ENCODE measurements at regions not wholly inside any gene's neighbourhood (a gene's known extent, or its start where the extent isn't known, plus 50 kb on each side); places are given as distances from the start of the nearest gene placed in this dataset.
"Not testable (repeated sequence)": the region's sequence is repeated elsewhere in the genome, so short reads cannot be mapped to it uniquely, and the experiment has no call there.

DNA sequence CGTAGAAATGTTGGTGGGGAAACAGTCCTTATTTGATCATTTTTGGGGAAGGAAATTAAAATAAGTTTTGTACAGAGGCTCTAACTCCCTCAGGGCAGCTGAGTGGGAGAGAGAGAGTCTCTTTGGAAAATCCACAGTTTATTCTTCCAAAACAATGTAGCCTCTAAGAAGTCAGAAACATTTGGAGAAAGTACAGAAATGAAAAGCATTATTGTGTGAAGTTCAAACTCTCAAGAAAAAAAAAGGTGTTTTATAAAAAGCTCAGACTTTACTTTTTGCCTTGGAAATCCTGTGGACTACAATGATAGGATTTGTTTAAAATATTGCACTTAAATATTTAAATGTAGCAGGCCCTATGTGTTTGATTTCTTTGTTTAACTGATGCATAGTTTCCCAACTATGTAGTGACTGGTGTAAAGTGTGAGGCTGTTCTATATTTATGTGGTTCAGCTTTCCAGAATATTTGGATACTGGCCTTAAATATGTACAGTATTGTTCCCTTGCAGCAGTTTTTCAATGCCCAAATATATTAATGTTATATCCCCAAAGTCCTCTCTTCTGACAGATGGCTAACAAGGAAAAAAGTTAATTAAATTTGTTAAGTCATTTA lies 82.0 kb upstream of the OTOGL start:
- H2AFZ ChIP-seq (ENCODE audit: low read length) = peak overlapping the region; percentile 73

DNA sequence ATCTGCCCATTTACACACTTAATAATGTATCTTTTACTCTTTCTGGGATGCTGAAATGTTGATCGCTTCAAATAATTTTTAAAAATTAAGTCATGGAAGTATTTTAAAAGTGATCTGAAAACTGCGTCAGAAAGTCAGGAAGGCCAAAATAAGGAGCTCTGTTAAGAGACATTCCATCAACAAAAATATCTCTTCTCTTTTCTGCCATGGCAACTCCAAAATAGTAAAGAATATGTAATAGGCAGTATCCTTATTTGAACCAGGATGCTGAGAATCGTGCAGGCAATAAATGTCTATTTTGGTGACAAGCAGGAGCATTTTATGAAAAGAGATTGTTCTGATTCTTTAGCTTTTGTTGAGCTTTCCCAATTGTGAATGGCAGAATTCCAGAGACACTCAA lies 81.8 kb upstream of the PPP1R12A start:
- Histone ChIP-seq H3K4me2 (ENCODE audit: insufficient read depth, low read length) (peak overlapping the region; percentile 26), H3K9me3 (ENCODE audit: low read depth, low read length) (no peaks in the 10 kb centered on the region), H3K4me1 (ENCODE audit: insufficient read depth, low read length) (no peaks in the 10 kb centered on the region), H2AFZ (ENCODE audit: low read length) (peak overlapping the region; percentile 73), H3K36me3 (ENCODE audit: insufficient read depth, low read length) (no peaks in the 10 kb centered on the region), H4K20me1 (ENCODE audit: insufficient read depth, low read length) (no peaks in the 10 kb centered on the region), H3K27ac (ENCODE audit: low read depth, low read length) (no peak overlapping the region), H3K4me3 (ENCODE audit: insufficient read depth, low read length) (no peak overlapping the region), H3K79me2 (ENCODE audit: insufficient read depth, low read length) (no peaks in the 10 kb centered on the region), H3K27me3 (ENCODE audit: insufficient read depth, low read length) (no peaks in the 10 kb centered on the region)
- no peak for DNase-seq (ENCODE audit: insufficient read length, low spot score, missing footprints)
- TF ChIP-seq, protein P1, sequence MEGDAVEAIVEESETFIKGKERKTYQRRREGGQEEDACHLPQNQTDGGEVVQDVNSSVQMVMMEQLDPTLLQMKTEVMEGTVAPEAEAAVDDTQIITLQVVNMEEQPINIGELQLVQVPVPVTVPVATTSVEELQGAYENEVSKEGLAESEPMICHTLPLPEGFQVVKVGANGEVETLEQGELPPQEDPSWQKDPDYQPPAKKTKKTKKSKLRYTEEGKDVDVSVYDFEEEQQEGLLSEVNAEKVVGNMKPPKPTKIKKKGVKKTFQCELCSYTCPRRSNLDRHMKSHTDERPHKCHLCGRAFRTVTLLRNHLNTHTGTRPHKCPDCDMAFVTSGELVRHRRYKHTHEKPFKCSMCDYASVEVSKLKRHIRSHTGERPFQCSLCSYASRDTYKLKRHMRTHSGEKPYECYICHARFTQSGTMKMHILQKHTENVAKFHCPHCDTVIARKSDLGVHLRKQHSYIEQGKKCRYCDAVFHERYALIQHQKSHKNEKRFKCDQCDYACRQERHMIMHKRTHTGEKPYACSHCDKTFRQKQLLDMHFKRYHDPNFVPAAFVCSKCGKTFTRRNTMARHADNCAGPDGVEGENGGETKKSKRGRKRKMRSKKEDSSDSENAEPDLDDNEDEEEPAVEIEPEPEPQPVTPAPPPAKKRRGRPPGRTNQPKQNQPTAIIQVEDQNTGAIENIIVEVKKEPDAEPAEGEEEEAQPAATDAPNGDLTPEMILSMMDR (IDR thresholded peaks at IDR 0.05; ENCODE audit: extremely low read depth, low read depth, low read length) = no peak

More for the DNA sequence above, 82.0 kb upstream of the OTOGL start:
- H3K27ac ChIP-seq (ENCODE audit: low read depth, low read length) = no peak overlapping the region
- H3K4me3 ChIP-seq (ENCODE audit: insufficient read depth, low read length) = no peak overlapping the region
- no peaks in the 10 kb centered on the region for H3K79me2 ChIP-seq (ENCODE audit: insufficient read depth, low read length)
- no peak overlapping the region for H3K4me2 ChIP-seq (ENCODE audit: insufficient read depth, low read length)
- H3K4me1 ChIP-seq (ENCODE audit: insufficient read depth, low read length) = no peaks in the 10 kb centered on the region
- no peak for DNase-seq (ENCODE audit: insufficient read length, low spot score, missing footprints)
- no peaks in the 10 kb centered on the region for H3K27me3 ChIP-seq (ENCODE audit: insufficient read depth, low read length)
- H4K20me1 ChIP-seq (ENCODE audit: insufficient read depth, low read length) = no peaks in the 10 kb centered on the region
- no peaks in the 10 kb centered on the region for H3K9me3 ChIP-seq (ENCODE audit: low read depth, low read length)
- no peaks in the 10 kb centered on the region for H3K36me3 ChIP-seq (ENCODE audit: insufficient read depth, low read length)
- TF ChIP-seq, protein P1 (IDR thresholded peaks at IDR 0.05; ENCODE audit: extremely low read depth, low read depth, low read length) = no peak

DNA sequence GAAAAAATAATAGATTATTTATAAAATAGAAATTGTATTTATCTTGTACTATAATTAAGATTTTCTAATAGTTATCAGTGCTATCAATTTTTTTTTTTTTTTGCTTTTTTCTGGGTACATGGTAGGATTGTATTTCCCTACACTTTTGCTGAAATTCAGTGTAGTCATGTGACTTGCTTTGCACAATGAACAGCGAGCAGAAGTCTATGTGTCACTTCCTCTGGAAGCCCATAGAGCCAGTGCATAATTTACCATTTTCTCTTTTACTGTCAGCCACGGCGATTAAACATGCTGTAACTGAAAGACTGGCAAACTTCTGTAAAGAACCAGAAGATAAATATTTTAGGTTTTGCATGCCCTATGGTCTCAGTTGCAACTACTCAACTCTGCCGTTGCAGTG lies 80.8 kb upstream of the PPP1R12A start:
- peak overlapping the region; percentile 54 for H2AFZ ChIP-seq (ENCODE audit: low read length)
- TF ChIP-seq, protein P1 (IDR thresholded peaks at IDR 0.05; ENCODE audit: extremely low read depth, low read depth, low read length) = no peak
- H4K20me1 ChIP-seq (ENCODE audit: insufficient read depth, low read length) = no peaks in the 10 kb centered on the region
- no peaks in the 10 kb centered on the region for H3K4me1 ChIP-seq (ENCODE audit: insufficient read depth, low read length)
- H3K4me2 ChIP-seq (ENCODE audit: insufficient read depth, low read length) = peak overlapping the region; percentile 9
- no peaks in the 10 kb centered on the region for H3K36me3 ChIP-seq (ENCODE audit: insufficient read depth, low read length)
- no peaks in the 10 kb centered on the region for H3K79me2 ChIP-seq (ENCODE audit: insufficient read depth, low read length)
- no peaks in the 10 kb centered on the region for H3K9me3 ChIP-seq (ENCODE audit: low read depth, low read length)
- no peak overlapping the region for H3K27ac ChIP-seq (ENCODE audit: low read depth, low read length)
- H3K4me3 ChIP-seq (ENCODE audit: insufficient read depth, low read length) = no peak overlapping the region
- DNase-seq (ENCODE audit: insufficient read length, low spot score, missing footprints) = no peak
- H3K27me3 ChIP-seq (ENCODE audit: insufficient read depth, low read length) = no peaks in the 10 kb centered on the region

DNA sequence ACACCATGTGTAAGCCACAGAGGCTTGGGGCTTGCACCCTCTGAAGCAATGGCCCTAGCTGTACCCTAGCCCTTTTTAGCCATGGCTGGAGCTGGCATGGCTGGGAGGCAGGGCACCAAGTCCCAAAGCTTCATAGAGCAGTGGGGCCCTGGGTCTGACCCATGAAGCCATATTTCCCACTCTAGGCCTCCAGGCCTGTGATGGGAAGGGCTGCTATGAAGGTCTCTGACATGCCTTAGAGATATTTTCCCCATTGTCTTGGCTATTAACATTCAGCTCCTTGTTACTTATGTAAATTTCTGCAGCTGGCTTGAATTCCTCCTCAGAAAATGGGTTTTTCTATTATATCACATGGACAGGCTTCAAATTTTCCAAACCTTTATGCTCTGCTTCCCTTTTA lies 68.8 kb upstream of the PPP1R12A start:
- not testable (repeated sequence) for H3K27me3 ChIP-seq (ENCODE audit: insufficient read depth, low read length); H3K4me2 ChIP-seq (ENCODE audit: insufficient read depth, low read length); H3K9me3 ChIP-seq (ENCODE audit: low read depth, low read length); H3K4me1 ChIP-seq (ENCODE audit: insufficient read depth, low read length); H3K79me2 ChIP-seq (ENCODE audit: insufficient read depth, low read length); H3K27ac ChIP-seq (ENCODE audit: low read depth, low read length); DNase-seq (ENCODE audit: insufficient read length, low spot score, missing footprints); H4K20me1 ChIP-seq (ENCODE audit: insufficient read depth, low read length); H3K36me3 ChIP-seq (ENCODE audit: insufficient read depth, low read length); H3K4me3 ChIP-seq (ENCODE audit: insufficient read depth, low read length); H2AFZ ChIP-seq (ENCODE audit: low read length)
